Breast epithelium (tissue), 3 donors: ENCODE measurements at regions not wholly inside any gene's neighbourhood (a gene's known extent, or its start where the extent isn't known, plus 50 kb on each side); places are given as distances from the start of the nearest gene placed in this dataset.

Source experiments
- POLR2A ChIP-seq: fragments of 450-650 bp; IDR thresholded peaks from one replicate; pipeline ENCODE4 v1.6.1; 2016; ENCODE audit warnings: antibody characterized with exemption, mild to moderate bottlenecking, moderate library complexity
- POLR2AphosphoS5 ChIP-seq, 3 donors: sonication (generic); formaldehyde crosslinking; IDR thresholded peaks; one replicate each; pipeline ENCODE4 v1.6.1; 2017; ENCODE audit warnings: antibody characterized with exemption in 3 of 3
- TF ChIP-seq, protein P1 (sequence below), 3 donors: fragments of 450-650 bp; IDR thresholded peaks; one replicate each; pipeline ENCODE4 v1.5.1; 2016 to 2017; ENCODE audit warnings: antibody characterized with exemption in 3 of 3, mild to moderate bottlenecking in 3 of 3, moderate library complexity in 3 of 3

DNA sequence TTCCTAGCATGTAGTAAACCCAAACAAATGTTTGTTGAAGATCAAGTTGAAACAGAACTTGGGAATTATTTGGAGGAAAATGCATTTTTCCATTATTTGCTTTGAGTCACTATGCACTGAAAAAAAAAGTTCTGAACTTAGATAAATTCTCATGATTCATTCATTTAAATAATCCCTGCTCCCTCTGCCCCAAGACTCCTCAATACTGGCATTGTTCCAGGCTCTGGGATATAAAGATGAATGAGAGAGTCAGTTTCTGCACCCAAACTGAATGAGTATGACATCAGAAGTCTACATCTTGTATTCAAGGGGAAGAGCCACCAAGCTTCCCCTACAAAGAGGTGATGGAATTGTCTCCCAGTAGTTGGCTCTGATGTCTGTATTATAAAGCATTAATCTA is 123.9 kb downstream of the SEC61B start:
- TF ChIP-seq, protein P1, sequence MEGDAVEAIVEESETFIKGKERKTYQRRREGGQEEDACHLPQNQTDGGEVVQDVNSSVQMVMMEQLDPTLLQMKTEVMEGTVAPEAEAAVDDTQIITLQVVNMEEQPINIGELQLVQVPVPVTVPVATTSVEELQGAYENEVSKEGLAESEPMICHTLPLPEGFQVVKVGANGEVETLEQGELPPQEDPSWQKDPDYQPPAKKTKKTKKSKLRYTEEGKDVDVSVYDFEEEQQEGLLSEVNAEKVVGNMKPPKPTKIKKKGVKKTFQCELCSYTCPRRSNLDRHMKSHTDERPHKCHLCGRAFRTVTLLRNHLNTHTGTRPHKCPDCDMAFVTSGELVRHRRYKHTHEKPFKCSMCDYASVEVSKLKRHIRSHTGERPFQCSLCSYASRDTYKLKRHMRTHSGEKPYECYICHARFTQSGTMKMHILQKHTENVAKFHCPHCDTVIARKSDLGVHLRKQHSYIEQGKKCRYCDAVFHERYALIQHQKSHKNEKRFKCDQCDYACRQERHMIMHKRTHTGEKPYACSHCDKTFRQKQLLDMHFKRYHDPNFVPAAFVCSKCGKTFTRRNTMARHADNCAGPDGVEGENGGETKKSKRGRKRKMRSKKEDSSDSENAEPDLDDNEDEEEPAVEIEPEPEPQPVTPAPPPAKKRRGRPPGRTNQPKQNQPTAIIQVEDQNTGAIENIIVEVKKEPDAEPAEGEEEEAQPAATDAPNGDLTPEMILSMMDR (IDR thresholded peaks at IDR 0.05): no peak
- no peak for TF ChIP-seq POLR2A
- no peak for TF ChIP-seq POLR2AphosphoS5 (IDR thresholded peaks at IDR 0.05)
